Islet of Langerhans (tissue), 1 donor: ENCODE measurements at regions not wholly inside any gene's neighbourhood (a gene's known extent, or its start where the extent isn't known, plus 50 kb on each side); places are given as distances from the start of the nearest gene placed in this dataset.
"Not testable (repeated sequence)": the region's sequence is repeated elsewhere in the genome, so short reads cannot be mapped to it uniquely, and the experiment has no call there.

ENCODE experiments used
- FAIRE-seq: peaks from one replicate; lab custom pipeline; 2011; peaks lifted over from hg19 to GRCh38; lab: Jason Lieb, UNC

DNA sequence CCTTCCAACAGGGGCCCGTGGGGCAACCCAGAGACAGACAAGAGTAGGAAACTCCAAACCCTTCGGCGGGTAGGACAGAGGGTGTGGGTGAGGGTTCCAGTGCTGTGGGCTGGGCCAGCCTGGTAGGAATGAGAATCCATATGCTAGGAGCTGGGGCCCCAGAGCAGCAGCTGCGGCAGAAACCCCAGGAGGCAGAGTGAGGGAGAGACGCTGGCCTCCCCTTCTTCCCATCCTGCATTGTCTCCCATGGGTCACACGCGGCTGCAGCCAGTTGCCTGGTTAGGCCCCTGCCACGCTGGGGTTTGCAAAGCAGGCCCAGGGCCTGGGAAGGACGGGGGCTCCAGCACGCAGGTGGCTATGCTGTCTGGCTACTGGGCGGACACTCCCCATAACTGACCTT is 113.1 kb upstream of the CCZ1B start:
- not testable (repeated sequence) for FAIRE-seq

DNA sequence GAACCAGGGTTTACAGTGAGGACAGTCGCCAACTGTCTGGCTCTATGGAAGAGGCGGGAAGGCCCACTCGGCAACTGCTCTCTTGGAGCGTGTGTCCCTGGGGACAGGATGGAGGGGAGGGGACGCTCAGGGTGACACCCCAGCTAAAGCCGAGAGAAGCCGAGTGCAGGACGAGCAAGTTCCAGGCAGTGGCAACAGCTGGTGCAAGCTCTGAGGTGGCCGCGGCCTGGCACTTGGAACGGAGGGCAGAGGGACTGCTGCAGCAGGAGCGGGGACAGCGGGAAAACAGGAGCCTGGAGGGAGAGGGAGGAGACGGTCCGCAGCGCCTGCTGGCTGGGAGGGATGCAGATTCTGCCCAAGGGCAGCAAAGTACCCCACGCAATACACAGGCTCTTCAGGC is 113.8 kb upstream of the CCZ1B start:
- not testable (repeated sequence) for FAIRE-seq

DNA sequence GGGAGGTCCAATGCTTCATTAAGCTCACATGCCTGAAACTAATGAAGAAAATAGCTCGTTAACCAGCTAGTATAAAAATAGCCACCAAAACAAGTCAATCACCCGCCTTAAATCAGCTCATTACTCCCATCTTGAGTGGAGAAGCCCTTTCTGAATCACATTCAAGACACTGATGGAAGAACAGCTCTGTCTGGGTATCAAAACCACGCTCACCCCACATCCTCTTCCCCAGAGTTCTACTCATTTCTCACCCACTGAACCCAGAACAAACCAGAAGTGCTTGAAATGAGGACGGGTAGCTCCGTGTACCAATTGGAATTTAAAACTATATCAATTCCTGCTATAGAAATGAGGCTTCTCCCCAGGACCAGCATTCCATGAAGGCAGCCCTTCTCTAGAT is 120.8 kb upstream of the CCZ1B start:
- FAIRE-seq = not testable (repeated sequence)

DNA sequence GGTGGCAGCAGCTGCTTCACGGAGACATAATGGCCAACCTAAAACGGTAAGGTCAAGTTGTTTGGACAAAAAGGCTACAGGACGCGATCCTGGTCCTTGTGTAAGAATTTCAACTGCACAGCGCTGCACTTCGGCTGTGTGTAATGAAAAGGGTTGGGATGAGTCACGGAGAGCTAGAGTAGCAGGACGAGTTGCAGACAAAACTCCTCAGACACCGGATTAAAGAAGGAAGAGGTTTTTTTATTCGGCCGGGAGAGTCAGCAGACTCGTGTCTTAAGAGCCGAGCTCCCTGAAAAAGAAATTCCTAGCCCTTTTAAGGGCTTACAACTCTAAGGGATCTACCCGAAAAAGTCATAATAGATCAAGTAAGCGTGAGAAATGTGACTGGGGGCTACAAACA is 124.2 kb upstream of the CCZ1B start:
- FAIRE-seq = not testable (repeated sequence)

DNA sequence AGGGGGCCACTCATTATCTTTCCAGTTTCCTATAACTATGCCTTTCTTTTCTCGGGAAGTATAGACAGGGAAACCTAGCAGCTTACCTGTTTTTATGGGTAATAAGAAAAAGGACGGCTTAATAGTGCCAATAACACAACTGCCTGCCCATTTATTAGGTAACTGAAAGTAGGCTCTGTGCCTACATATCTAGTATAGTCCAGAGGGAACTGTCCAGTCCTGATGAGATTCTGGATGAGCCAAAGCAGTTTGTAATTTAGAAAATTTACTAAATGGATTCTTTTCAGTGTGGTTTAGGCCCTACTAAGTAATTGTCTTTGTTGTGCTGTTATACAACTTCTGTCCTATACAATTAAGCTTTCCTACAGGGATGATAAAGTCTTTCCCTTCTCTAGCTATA is 125.5 kb upstream of the CCZ1B start:
- not testable (repeated sequence) for FAIRE-seq

DNA sequence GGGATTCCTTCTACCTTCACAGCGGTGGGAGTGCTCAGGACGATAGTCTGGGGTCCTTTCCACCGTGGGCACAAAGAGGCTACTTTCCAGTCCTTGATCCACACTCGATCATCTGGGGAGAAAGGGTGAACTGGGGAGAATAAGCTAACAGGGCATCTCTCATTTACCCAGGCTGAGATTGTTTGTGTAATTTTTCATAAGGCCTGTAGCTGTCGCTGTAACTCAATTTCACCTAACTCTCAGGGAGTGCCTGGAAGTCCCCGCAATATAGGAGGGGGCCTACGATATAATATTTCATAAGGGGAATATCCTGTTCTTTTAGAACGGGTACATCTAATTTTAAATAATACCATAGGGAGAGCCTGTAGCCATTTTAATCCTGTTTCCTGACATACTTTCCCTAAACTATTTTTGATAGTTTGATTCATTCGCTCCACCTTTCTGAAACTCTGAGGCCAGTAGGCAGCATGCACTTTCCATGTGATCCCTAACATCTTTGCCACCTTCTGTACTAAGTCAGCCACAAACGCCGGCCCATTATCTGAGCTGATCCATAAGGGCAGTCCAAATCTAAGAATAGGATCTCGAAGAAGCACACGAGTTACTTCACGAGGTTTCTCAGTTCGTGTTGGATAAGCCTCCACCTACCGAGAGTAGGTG is 127.2 kb upstream of the CCZ1B start:
- not testable (repeated sequence) for FAIRE-seq

DNA sequence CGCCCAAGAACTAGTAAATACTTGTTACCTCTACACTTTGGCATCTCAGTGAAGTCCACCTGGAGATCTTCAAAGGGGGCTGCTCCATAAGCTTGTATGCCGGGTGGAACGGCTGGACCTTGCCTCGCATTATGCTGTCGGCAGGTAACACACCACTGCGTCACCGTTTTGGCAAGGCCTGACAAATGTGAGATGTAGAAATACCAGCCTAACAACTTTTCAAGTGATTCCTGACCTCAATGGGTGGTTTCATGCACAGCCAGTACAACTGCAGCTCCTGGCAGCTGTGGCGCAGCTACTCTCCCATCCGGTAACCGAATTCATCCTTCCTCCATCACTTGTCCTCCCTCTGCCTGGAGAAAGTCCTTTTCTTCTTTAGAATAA is 127.7 kb upstream of the CCZ1B start:
- FAIRE-seq = not testable (repeated sequence)

DNA sequence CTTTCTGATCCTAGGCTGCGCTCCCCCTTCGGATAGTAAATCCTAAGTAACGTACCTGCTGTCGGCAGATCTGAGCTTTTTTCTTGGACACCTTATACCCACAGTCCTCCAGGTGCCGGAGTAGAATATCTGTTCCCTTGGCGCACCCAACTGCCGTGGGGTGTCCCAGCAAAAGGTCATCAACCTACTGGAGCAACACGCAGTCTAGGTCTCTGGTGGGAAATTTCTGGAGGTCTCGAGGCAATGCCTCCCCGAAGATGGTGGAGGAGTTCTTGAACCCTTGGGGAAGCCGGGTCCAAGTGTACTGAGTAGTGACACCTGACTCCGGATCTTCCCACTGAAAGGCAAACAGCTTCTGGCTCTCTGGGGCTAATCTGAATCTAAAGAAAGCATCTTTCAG is 129.3 kb upstream of the CCZ1B start:
- FAIRE-seq = not testable (repeated sequence)

DNA sequence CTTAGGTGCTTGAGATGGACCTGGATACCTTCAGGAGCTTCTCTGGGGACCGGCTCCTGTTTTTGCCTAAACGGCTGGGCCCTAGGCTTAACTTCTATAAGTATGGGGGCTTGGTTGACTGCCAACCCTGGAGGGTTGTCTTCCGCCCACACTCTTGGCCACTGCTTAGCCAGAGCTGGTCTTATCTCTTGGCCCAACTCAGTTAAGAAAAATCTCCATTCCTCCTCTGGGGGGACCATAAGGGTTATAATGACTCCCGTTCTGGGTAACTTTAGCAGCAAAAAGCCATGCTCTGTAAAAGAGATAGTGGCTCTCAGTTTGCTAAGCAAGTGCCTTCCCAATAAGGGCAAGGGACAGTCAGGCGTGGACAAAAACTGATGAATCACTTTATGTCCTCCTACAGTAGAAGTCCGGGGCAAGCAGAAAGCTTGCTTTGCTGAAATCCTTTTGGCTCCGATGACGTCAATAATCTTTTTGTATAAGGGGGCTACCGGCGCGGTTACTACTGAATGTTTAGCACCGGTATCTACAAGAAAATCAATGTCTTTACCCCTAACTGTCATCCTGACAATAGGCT is 130.0 kb upstream of the CCZ1B start:
- FAIRE-seq = not testable (repeated sequence)

DNA sequence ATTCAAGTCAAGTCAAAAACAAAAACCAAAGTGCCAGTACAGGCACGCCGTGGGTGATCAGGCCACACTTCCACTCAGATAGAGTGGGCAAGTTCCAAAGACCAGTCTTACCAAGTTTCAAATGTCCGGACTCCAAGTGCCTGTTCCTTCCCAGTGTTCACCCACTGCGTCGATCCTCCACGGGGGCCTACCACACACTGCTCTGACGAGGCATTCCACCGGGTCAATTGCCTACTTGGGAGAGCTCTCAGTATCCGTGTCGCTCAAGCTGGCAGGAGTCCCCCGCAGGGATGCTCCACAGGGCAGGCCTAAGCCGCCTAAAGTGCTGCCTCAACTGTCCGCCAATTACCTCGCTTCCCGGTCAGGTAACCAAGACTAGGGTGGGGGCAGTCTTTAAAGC is 132.3 kb upstream of the CCZ1B start:
- FAIRE-seq = not testable (repeated sequence)

DNA sequence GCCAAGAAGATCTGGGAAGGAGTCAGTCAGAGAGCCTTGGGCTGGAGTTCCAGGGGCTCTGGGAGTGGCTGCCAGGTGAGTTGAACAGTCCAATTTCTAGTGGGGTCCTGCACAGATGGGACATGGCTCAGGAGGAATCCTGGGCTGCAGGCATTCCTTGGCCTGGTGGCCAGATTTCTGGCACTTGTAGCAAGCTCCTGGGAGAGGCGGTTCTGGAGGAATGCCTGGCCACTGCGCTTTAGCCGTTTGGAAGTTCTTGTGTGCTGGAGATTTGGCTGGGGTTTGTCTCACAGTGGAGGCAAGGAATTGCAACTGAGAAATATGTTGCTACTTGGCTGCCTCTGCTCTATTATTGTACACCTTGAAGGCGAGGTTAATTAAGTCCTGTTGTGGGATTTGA is 133.9 kb upstream of the CCZ1B start:
- FAIRE-seq = not testable (repeated sequence)

DNA sequence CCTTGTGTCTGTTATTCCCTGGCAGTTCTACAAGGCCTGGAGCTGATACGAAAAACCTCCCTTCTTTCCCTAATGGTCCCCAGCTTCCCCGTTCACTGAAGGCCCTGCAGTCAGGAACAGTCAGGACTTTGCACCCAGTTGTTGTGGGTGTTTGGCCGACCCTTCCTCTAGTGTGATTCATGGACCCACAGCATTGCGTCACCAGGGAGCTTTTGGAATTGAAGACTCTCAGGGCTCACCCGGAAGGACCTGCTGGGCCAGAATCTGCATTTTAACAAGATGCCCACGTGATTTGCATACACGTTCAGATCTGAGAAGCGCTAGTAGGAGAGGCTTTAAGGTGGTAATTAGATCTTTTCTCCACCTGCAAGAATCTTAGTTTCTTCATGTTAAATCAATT is 136.8 kb upstream of the CCZ1B start:
- not testable (repeated sequence) for FAIRE-seq

DNA sequence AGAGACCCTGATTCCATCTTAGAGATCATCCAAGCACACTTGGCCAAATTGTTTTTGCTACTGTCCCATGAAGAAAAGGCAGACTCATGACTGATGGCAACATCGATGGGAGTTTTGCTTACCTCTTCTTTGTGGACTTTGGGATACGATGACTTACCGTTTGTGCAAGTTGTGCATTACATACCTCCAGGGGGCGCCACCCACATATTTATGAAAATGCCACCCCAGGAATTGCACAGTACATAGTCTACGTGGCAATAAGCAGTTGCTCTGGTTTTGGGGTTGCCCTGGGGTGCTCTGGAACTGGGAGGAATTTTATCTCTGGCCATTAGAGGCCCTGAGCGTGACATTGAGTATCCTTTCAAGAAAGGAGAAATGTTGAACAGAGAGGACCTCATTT is 139.0 kb upstream of the CCZ1B start:
- not testable (repeated sequence) for FAIRE-seq

DNA sequence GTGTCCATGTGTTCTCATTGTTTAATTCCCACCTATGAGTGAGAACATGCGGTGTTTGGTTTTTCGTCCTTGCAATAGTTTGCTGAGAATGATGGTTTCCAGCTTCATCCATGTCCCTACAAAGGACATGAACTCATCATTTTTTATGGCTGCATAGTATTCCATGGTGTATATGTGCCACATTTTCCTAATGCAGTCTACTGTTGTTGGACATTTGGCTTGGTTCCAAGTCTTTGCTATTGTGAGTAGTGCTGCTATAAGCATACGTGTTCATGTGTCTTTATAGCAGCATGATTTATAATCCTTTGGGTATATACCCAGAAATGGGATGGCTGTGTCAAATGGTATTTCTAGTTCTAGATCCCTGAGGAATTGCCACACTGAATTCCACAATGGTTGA is 144.1 kb upstream of the CCZ1B start:
- FAIRE-seq = not testable (repeated sequence)

DNA sequence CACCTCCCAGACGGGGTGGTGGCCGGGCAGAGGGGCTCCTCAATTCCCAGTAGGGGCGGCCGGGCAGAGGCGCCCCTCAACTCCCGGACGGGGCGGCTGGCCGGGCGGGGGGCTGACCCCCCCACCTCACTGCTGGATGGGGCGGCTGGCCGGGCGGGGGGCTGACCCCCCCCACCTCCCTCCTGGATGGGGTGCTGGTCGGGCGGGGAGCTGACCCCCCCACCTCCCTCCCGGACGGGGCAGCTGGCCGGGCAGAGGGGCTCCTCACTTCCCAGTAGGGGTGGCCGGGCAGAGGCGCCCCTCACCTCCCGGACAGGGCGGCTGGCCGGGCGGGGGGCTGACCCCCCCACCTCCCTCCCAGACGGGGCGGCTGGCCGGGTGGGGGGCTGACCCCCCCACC is 148.8 kb upstream of the CCZ1B start:
- FAIRE-seq = not testable (repeated sequence)

DNA sequence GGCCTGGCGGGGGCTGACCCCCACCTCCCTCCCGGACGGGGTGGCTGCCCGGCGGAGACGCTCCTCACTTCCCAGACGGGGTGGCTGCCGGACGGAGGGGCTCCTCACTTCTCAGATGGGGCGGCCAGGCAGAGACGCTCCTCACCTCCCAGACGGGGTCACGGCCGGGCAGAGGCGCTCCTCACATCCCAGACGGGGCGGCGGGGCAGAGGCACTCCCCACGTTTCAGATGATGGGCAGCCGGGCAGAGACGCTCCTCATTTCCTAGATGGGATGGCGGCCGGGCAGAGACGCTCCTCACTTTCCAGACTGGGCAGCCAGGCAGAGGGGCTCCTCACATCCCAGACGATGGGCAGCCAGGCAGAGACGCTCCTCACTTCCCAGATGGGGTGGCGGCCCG is 149.3 kb upstream of the CCZ1B start:
- not testable (repeated sequence) for FAIRE-seq

DNA sequence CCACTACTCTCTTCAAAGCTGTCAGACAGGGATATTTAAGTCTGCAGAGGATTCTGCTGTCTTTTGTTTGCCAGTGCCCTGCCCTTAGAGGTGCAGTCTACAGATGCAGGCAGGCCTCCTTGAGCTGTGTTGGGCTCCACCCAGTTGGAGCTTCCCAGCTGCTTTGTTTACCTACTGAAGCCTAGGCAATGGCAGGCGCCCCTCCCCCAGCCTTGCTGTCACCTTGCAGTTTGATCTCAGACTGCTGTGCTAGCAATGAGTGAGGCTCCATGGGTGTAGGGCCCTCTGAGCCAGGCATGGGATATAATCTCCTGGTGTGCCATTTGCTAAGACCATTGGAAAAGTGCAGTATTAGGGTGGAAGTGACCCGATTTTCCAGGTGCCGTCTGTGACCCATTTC is 151.3 kb upstream of the CCZ1B start:
- FAIRE-seq = not testable (repeated sequence)

DNA sequence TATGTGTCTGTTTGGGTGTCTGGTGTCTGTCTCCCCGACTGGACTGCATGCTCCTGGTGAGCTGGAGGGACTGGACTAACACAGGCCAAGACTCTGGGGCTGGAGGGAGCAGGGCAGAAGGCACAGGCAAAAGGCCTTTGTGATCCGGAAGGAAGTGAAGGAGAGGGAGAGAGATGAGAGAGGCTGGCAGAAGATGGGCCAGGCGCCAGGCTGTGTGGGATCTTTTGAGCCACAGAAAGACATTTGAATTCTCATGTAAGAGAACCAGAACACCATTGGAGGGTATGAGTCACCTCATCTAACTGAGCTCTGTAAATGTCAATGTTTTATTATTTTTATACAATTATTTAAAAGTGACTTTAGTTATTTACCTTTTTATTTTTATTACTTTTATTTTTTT is 152.3 kb upstream of the CCZ1B start:
- FAIRE-seq = not testable (repeated sequence)

DNA sequence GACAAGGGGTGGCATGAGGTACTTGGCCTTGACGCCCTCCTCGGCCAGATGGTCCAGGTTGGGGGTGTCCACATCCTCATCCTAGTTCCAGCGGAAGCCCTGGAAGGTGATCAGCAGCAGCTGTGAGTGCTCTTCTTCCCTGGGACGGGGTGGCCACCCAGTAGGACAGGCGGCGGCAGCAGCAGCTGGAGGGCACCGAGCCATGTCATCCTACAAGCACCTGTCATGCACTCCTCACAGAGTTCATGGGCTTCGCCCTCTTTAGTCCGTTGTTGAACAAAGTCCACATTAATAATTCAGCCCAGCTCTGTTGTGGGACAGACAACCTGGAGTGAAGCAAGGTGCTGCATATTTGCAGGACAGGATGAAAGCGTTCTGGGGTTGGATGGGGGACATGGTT is 153.4 kb upstream of the CCZ1B start:
- FAIRE-seq = not testable (repeated sequence)

DNA sequence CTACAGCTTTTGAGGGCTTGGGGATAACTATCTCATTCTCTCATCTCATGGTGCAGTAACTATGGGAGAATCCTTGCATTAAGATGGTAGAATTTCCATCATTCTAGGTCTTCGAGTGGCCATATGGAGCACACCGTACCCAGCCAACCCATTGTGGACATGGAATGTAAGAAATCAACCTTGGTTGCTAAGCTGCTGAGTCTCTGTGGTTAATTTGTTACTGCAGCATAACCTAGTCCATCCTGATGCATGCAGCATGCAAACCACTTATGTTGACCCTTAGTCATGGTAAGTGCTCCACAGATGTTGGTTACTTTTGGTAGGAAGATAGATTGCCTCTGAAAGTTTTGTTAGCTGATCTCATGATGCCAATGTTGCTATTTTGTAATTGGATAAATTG is 156.3 kb upstream of the CCZ1B start:
- FAIRE-seq = not testable (repeated sequence)

DNA sequence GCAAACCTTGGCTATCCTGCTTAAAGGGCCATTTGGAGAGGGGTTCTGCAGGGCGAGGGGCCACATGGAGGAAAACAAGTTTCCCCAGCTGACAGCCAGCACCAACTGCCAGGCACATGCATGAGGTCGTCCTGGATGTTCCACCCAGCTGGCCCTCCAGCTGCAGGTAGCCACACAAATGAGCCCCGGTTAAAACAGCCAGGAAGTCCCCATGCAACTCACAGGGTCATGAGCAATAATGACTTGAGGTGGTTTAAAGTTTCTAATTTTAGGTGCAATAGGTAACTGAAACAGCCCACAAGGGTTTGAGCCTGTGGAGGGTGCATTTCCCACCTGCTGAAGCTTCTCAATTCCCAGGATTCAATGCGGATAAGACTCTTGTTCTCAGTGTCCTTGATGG is 160.8 kb upstream of the CCZ1B start:
- FAIRE-seq = not testable (repeated sequence)

DNA sequence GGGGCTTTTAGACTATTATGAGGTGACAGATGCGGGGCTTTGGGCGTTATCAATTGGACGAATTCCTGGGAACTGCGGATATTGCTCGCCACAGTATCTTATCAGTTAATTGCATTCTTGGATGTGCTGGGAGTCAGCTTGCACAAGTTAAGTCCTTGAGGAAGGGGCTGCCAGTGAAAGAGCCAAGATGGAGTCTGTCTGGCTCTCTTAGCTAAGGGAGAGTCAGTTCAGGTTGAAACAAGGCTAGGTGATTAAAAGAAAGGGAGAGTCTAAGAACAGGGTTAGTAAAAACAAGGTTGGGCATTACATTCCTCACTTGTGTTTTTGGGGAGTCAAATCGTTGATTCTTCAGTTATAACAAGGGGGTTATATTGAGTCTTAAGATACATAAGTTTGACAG is 162.5 kb upstream of the CCZ1B start:
- not testable (repeated sequence) for FAIRE-seq

DNA sequence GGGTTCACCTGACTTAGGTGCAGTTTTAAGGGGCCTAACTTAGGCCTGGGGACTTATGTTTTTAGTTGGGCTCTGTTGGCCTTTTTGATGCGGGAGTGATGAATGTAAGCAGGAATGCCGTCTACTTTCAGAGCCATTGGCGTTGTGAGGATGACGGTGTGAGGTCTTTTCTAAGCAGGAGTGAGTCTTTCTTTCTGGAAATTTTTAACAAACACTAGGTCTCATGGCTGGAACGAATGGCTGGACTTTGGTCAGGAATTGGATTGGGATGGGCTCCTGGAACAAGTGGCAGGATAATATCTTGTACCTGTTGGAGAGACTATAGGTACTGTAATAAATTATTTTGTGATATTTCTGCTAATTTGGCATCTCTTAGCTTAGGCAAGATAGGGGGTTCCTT is 163.9 kb upstream of the CCZ1B start:
- FAIRE-seq = not testable (repeated sequence)

DNA sequence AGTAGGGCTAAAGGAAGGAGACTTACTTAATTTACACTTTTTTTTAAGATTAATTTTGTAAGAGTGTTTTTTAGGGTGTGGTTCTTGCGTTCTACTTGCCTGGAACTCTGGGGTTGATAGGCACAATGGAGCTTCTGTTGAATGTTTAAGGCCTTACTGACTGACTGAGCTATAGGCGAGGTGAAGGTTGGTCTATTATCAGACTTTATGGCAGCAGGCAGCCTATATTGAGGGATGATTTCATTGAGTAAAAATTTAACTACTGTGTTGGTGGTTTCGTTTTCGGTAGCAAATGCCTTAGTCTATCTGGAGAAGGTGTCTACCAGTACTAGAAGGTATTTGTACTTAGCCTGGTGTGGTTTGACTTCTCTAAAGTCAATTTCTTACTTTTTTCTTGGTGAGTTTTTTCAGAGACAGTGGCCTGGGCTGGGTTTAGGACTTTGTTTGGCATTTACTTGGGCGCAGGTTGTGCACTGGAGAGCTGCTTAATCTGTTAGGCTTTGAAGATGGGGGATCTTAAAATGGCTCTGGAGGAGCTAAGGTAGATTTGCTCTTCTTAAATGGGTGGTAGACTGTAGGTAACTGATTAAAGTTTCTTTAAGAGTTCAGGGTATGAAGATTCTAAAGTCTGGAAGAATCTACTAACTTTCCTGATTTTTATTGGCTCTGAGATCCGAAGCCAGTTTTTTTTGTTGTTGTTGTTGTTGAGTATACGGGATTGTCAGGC is 164.5 kb upstream of the CCZ1B start:
- FAIRE-seq = not testable (repeated sequence)
